Osteoblast (primary cell): ENCODE measurements at regions not wholly inside any gene's neighbourhood (a gene's known extent, or its start where the extent isn't known, plus 50 kb on each side); places are given as distances from the start of the nearest gene placed in this dataset.

Source experiments
- DNase-seq: peaks from one replicate; pipeline ENCODE4 v3.0.0; 2011; ENCODE audit warnings: low spot score, mixed read lengths; ENCODE audit not compliant: insufficient read length; ENCODE audit errors: missing footprints
- H2AFZ ChIP-seq: 2 replicates; pipeline ENCODE4 v1.6.0; 2011; ENCODE audit warnings: mild to moderate bottlenecking, low read length
- H3K27ac ChIP-seq: 2 replicates; pipeline ENCODE4 v1.5.1; 2011; ENCODE audit warnings: mild to moderate bottlenecking, low read depth, low read length, moderate library complexity
- H3K27me3 ChIP-seq: 2 replicates; pipeline ENCODE4 v1.6.0; 2012; ENCODE audit warnings: mild to moderate bottlenecking, control low read depth, inconsistent platforms, low read length, moderate library complexity; ENCODE audit not compliant: insufficient read depth
- H3K36me3 ChIP-seq: 2 replicates; pipeline ENCODE4 v1.5.1; 2011; ENCODE audit warnings: mild to moderate bottlenecking, low read length, control low read depth, moderate library complexity; ENCODE audit not compliant: insufficient read depth
- H3K4me1 ChIP-seq: 2 replicates; pipeline ENCODE4 v1.5.1; 2011; ENCODE audit warnings: mild to moderate bottlenecking, low read length, control low read depth, moderate library complexity; ENCODE audit not compliant: insufficient read depth
- H3K4me2 ChIP-seq: 2 replicates; pipeline ENCODE4 v1.6.0; 2011; ENCODE audit warnings: mild to moderate bottlenecking, low read length; ENCODE audit not compliant: insufficient read depth
- H3K4me3 ChIP-seq: fragments of 200-600 bp; sonication (generic); 3 replicates; pipeline ENCODE4 v1.5.1; 2012; ENCODE audit warnings: mild to moderate bottlenecking, low read length, inconsistent platforms; ENCODE audit not compliant: insufficient read depth
- H3K79me2 ChIP-seq: 2 replicates; pipeline ENCODE4 v1.6.0; 2012; ENCODE audit warnings: mild to moderate bottlenecking, low read length, control low read depth, inconsistent platforms; ENCODE audit not compliant: insufficient read depth
- H3K9me3 ChIP-seq: 2 replicates; pipeline ENCODE4 v1.5.1; 2011; ENCODE audit warnings: low read depth, low read length, control low read depth
- H4K20me1 ChIP-seq: 2 replicates; pipeline ENCODE4 v1.6.0; 2012; ENCODE audit warnings: mild to moderate bottlenecking, low read length, control low read depth; ENCODE audit not compliant: insufficient read depth
- TF ChIP-seq, protein P1 (sequence below): IDR thresholded peaks from 2 replicates; pipeline ENCODE4 v1.5.1; 2011; ENCODE audit warnings: mild to moderate bottlenecking, low read depth, low read length, moderate library complexity; ENCODE audit errors: extremely low read depth

DNA sequence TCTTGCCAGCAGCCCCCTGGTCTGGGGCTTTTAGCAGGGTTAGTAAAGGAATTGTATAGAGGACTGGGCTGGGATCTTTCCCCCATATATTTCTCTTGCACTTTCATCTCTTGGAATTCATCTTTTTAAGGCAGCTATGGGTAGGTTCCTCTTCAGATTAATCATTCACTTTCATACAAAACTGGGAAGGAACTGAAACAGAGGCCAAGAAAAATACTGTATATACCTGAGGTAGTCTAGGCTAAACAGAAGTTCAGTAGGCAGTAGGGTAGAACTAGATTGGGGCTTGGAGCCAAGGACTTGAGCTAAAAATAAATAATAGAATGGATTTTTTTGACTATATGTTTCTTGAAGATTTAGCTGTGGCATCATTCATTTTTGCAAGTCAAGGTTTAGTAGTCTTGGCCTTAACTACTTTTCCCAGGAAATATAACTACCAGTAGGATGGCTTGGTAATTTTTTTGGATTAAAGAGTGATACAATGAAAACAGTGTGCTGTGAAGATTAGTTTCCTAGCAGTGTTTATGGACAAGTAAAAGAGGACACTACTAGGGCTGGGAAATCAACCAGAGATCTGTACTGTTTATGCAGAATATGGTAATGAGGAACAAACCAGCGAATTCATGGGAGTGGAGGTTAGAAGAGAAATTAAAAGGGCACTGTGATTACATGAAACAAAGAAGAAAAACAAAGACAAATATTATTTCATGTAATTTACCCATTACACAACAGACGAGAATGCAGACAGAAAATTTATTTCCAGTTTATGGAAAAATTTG, 50.9 kb upstream of the PTGS2 start:
- TF ChIP-seq, protein P1, sequence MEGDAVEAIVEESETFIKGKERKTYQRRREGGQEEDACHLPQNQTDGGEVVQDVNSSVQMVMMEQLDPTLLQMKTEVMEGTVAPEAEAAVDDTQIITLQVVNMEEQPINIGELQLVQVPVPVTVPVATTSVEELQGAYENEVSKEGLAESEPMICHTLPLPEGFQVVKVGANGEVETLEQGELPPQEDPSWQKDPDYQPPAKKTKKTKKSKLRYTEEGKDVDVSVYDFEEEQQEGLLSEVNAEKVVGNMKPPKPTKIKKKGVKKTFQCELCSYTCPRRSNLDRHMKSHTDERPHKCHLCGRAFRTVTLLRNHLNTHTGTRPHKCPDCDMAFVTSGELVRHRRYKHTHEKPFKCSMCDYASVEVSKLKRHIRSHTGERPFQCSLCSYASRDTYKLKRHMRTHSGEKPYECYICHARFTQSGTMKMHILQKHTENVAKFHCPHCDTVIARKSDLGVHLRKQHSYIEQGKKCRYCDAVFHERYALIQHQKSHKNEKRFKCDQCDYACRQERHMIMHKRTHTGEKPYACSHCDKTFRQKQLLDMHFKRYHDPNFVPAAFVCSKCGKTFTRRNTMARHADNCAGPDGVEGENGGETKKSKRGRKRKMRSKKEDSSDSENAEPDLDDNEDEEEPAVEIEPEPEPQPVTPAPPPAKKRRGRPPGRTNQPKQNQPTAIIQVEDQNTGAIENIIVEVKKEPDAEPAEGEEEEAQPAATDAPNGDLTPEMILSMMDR, result no peak
- no peaks in the 10 kb centered on the region for H4K20me1 ChIP-seq
- no peaks in the 10 kb centered on the region for H3K4me1 ChIP-seq
- no peak overlapping the region for H3K27ac ChIP-seq
- no peak overlapping the region for H3K4me3 ChIP-seq
- H3K36me3 ChIP-seq, result no peaks in the 10 kb centered on the region
- H3K9me3 ChIP-seq, result no peaks in the 10 kb centered on the region
- no peaks in the 10 kb centered on the region for H3K79me2 ChIP-seq
- H3K4me2 ChIP-seq, result no peak overlapping the region
- H3K27me3 ChIP-seq, result no peaks in the 10 kb centered on the region
- H2AFZ ChIP-seq, result no peak overlapping the region
- DNase-seq, result peak; percentile 3
